SK-N-MC (cell line): ENCODE measurements at regions not wholly inside any gene's neighbourhood (a gene's known extent, or its start where the extent isn't known, plus 50 kb on each side); places are given as distances from the start of the nearest gene placed in this dataset.

ENCODE experiments used
- EZH2 ChIP-seq: fragments of 200-600 bp; sonication (generic); IDR thresholded peaks from one replicate; pipeline ENCODE4 v1.6.1; 2017; ENCODE audit warnings: antibody characterized with exemption
- FOXP2 ChIP-seq: optimal IDR thresholded peaks from 2 replicates; pipeline ENCODE3; 2011; ENCODE audit warnings: mild to moderate bottlenecking, moderate library complexity; ENCODE audit not compliant: insufficient read depth; ENCODE audit errors: extremely low read length, control extremely low read depth
- POLR2AphosphoS5 ChIP-seq: IDR thresholded peaks from 2 replicates; pipeline ENCODE4 v1.6.1; 2012; ENCODE audit warnings: mild to moderate bottlenecking, low read depth, low read length, borderline replicate concordance

GRCh38 chr17:77332034-77332971 lies 191.5 kb downstream of the SEC14L1 start:
- TF ChIP-seq POLR2AphosphoS5 (no peak), EZH2 (no peak), FOXP2 (no peak)
